Activated T-cell treated with anti-CD3 and anti-CD28 coated beads for 48 hours (primary cell): ENCODE measurements at regions not wholly inside any gene's neighbourhood (a gene's known extent, or its start where the extent isn't known, plus 50 kb on each side); places are given as distances from the start of the nearest gene placed in this dataset.

Experiments used
- DNase-seq: peaks from one replicate; pipeline ENCODE4 v3.0.0-alpha.2; 2020; ENCODE audit warnings: low read depth

DNA sequence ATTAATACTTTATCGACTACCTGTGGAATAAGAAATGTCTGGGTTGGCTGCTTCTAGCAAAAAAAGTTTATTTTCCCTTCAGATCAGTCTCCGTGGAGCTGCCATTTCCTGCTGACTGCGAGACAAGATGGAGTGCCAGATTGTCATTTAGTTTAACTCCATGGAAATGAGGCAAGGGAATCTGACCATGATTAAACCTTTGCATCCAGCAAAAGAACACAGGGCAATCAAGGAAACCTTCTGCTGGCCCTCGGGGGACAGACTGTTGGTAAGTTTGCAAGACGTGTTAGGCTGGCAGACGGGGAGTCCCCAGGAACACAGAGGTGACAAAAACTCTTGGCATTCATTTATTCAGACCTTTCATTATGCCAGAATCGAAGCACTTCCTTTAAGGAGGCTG, 52.2 kb upstream of the SPACA1 start:
- DNase-seq: no peak

DNA sequence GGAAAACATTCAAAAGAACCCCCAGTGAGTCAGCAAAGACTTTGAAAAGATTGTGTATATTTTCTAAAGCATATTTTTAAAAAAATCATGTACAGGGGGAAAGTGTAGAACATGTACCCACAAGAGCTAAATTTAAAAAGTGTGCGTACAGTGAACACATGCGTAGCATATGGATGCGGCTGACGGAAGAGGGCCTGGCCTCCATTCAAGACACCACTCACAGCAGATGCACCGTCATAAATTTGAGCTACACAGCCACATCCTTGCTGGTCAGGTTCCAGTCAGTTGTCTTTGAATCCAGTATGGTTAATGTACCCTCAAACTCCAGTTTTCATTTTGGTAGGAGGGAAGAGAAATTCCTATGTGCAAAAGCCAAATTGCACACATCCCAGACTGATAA, 54.3 kb upstream of the SPACA1 start:
- DNase-seq: no peak

DNA sequence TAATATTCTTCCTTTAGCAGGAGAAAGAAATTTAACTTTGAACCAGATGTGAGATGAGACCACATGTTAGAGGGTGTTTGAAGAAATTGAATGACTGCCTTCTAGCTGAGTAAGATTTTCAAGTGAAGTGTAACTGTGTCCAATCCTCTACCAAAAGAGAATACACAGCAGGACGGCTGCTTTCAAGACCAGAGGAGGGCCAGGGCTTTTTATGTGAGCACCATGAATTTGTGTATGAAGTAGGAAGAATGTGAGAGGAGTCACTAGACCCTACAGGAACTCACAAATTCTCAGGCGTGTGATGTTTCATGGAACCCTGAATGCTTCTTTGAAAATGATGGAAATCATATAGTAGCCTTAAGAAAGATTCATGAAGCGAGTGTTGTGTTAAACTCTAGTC, 56.8 kb upstream of the SPACA1 start:
- DNase-seq: no peak

DNA sequence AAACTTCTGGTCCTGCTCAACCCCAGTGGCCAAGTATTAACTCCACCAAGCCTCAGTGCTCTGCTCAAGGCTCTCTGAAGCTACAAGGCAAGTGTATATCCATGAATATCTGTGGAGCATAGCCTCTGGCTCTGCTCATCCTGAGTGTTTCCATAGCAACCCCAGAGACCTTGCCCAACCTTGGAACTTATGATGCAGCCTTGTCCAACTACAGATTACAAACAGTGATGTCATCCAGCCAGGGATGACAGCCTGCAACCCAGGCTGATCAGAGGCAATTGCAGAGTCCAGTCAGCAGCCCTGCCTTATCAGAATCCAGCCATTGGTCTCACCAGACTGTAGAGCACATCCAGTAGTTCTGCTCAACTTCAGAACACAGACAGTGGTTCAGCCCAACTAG, 65.5 kb upstream of the SPACA1 start:
- DNase-seq: no peak

DNA sequence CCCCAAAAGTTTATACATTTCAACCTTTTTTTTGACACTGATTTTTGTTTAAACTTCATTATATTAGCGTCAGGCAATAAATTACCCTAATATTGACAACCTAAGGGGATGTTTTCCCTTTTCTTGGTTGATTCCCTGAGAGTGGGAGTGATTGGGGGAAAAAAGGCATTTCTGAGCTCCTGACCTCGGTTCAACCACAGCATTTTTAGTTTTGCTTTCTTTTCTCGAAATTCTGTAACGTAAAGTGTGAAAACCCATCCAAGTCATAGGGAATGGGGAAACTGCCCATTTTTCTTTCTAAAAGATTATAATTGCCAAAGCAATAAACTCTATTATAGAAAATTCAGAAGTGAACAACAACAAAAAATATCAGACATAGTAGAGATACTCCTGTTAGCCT, 67.9 kb upstream of the SPACA1 start:
- no peak for DNase-seq

DNA sequence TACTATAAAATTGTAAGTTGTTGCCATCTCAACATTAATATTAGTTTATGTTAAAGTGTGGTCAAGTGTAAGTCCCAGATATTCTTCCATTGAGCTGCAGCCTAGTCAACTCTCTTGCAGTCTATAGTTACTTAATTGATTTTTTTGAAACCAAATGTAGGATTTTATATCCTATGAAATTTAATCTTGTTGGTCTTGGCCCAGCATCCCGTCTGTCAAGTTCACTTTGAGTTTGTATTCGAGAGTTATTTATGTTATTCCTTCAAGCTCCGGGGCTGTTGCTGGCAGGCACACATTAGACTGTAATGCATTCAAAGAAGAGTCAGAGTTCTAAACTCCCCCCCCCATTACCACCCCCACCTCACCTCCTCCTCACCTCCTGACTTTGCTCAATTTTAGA, 71.0 kb upstream of the SPACA1 start:
- no peak for DNase-seq

DNA sequence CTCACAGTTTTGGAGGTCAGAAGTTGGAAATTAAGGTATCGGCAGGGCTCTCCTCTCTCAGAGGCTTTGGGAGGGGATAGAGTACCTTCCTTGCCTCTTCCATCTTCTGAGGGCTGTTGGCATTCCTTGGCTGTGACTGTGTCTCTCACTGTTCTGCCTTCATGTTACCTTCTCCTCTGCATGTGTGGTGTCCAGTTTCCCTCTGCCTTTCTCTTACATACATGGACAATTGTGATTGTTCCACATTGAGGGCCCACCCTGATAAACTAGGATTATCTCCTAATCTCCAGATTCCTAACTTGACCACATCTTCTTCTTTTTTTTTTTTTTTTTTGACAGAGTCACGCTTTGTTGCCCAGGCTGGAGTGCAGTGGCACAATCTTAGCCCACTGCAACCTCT, 72.1 kb upstream of the SPACA1 start:
- DNase-seq: no peak

DNA sequence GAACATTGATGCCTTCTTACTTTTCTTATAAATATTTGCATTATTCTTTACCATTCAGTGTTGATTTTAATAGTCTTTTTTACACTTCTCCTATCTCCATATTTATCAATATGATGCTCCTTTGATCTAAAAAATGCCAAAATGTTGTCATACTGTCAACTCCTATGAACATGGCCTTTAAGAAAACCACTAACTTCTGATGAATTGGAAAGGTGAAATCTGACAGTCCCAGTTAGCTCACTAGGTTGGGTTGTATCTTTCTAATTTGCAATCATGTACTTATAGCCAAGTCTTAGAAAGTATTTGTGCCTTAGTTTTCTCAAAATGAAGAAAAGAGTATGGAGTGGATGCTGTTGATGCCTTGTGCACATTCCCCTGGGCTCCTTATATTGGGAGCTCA, 75.4 kb upstream of the SPACA1 start:
- DNase-seq: no peak

DNA sequence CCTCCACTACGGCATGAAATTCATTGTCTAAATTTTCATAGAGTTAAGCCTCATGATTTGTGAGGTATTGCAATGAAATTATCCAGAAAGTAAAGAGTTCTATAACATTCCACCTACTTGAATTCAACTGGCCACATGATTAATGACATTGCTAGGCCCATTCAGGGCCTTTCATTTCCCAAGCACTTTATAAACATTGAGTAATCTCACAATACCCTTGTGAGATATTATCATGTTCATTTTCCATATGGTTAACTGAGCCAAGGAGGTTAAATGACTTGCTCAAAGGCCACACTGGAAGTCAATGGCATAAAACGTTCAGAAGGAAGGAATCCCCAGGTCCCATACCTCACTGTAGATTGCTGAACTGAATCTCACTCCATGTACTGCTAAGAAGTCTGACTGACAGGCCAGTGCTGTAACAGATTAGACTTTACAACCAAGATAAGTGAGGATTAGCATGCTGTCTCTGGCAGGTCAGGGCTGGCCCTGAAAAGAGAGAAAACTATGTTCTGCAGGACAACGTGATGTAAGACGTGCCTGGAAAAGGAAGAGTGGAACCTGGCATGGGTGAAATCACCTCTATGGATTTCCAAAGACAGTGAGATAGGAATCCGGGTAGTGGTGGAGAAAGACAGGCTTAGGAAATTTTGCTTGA, 75.9 kb upstream of the SPACA1 start:
- DNase-seq: no peak

DNA sequence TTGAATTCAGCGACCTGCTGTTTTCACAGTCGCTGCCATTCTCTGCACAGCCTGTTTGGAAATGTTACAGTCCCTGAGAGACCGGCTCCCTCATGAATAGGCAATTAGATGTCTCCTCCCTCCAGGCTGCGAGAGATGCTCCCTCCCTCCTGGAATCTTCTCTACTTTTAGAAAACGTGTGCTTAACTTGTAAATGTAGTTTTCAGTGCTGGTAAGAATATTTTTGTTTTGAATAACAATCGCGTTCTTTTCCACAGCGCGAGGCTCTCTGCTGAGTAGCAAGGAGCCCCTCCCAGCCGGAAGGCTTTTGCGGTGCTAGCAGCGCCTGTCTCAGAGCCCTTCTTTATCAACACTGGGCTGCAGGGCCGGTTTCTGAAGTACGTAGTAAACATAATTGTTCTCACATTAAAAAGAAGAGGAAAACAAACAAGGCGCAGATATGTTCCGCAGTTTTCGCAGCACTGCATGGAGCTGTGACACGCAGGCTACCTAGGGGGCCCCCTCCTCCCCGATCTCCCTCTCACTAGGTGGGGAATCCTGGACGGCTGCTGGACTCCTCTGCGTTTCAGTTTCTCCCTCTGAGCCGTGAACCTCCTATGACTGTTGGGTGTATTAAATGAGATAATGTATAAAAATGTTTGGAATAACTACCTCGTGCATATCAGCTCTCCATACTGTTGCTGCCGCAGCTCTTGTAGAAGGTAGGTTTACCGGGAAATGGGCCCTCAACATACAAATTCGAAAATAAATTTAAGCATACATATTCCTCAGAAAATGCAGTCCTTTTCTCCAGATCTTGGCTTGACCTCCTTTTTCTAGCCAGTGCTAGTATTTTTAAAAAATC, 79.0 kb upstream of the SPACA1 start:
- DNase-seq: peak; percentile 1

DNA sequence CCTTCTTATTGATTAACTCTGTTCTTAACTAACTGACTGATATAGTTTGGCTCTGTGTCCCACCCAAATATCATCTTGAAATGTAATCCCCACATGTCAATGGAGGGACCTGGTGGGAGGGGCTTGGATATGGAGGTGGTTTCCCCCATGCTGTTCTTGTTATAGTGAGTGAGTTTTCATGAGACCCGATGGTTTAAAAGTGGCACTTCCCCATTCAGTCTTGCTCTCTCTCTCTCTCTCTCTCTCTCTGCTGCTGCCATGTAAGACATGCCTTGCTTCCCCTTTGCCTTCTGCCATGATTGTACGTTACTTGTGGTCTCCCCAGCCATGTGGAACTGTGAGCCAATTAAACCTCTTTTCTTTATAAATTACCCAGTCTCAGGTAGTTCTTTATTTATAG, 81.8 kb upstream of the SPACA1 start:
- no peak for DNase-seq

DNA sequence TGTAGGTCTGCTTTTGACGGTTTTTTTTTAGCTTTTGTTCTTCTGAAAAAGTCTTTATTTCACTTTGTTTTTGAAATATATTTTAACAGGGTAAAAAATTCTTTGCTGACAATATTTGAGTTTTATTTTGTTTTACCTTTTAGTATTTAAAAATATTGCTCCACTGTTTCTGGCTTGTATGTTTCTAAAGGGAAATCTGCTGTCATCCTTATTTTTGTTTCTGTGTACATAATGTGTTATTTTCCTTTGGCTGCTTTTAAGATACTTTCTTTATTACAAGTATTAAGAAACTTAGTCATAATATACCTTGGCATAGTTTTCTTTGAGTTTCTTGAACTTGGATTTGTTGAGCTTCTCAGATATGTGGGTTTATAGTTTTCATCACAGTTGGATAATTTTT, 88.6 kb upstream of the SPACA1 start:
- DNase-seq: no peak

DNA sequence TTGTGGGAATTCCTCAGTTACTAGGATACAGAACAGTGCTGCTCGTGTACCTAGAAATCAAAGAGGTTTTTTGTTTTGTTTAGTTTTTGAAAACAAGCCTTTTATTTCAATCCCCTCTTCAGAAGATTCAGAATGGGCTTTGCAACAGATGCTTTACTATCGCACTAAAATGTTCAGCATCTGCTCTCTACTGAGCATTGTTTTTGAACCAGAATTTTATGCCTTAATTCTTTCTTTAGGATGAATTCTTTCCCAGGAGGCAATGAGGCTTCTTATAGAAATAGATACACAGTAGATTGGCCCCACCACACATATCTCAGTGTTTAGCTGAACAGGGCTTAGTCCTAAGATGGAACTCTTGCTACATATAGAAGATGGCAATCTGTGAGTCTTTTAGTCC, 95.9 kb upstream of the SPACA1 start:
- no peak for DNase-seq

DNA sequence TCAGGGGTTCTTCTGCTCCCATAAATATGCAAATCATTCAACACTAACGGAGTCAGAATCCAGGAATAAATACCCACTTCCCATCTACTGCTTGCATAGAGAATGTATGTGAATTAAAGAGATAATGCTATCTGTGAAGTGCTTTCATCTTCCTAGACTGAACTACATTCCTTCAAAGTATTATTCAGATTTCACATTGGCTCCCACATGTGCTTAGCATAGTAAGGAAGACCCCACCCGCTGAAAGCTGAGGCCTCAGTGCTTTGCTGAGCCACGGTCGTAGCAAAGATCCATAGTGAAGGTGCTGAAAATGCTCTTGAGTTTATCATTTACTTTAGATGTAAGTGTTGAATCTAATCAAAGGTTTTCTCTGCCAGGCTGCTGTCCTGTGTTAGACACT, 97.0 kb upstream of the SPACA1 start:
- no peak for DNase-seq

DNA sequence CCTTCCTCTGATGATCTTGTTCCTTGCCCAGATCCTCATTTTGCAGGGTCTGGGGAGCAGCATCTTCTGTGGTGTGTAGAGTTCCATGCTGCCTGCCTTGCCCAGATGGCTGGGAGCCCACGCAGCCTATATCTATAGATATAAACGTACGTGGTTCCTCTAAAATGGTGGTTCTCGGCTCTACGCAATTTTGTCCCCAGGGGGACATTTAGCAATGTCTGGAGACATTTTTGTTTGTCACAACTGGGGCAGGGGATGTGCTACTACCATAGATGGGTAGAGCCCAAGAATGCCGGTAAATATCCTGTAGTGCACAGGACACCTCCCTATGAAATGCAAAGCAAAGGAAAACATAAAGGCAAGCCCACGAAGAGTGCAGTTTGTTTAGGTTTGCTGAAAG, 98.4 kb upstream of the SPACA1 start:
- no peak for DNase-seq

DNA sequence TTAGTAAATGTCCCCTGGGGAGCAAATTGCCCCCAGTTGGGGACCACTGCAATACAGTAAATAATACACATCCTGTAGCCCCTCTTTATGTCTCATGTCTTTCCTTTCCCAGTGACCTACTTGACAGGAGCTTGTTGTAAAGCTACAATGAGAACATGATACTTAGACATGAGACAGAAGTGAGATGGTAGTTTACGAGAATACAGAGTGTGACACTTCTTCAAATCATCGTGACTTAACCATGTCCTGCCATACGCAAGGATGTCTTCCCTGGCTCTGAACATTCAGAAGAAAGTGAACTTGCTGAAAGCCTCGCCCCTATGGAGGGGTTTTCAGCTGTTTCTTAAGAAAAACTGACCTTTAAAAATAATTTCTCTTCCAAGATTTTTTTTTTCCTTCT, 101.0 kb upstream of the SPACA1 start:
- DNase-seq: no peak

DNA sequence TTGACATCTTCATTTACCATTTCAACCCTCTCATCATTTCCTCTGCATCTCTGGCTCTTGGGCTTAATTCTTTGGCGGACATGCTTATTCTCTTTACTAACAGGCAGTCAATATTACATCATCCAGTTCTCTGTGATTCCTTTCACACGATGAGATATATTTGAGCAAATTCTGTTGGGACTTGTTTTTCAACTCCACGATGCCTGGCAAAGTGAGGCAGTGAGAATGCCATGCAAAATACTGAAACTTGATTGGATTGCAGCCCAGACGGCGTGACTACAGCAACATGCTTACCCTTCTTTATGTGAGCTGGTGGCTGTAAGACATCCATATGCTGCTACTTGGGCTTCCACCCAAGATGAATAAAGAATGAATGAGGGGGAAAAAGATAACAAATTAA, 101.7 kb upstream of the SPACA1 start:
- DNase-seq: no peak

DNA sequence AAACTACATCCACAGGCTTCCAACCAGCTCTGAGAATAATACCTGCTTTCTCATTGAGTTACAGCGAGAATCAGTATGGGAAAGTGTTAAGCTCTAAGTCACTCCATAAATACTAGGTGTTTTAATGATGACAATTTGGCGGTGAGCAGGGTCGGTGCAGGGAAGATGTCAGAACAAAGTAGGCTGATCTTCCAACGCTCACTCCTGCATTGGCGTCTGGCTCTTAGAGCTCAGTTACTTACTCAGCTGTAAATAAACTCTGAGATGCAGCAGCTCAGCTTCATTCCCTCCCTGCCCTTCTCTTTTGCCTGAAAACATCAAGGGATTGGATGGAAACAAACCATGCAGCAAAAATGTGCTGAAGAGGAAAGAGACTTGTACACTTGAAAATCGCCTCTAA, 102.5 kb upstream of the SPACA1 start:
- no peak for DNase-seq

DNA sequence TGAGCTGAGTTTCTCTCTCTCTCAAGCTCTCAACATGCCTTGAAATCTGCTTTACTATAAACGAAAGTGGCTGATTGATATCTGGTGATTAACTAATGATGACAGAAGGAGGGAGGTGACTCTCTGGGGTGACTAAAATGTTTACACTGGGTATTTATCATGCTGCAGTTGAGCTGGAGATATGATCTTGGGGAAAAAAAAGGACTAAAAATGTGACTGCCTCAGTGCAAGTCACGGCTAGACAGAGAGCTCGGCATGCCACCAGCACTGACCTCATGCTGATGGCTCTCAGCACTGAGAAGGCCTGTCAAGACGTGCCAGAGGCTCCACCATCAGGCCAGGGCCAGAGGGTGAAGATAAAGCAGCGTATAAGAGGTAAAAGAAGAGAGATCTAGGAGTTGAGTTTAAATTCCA, 103.1 kb upstream of the SPACA1 start:
- no peak for DNase-seq

DNA sequence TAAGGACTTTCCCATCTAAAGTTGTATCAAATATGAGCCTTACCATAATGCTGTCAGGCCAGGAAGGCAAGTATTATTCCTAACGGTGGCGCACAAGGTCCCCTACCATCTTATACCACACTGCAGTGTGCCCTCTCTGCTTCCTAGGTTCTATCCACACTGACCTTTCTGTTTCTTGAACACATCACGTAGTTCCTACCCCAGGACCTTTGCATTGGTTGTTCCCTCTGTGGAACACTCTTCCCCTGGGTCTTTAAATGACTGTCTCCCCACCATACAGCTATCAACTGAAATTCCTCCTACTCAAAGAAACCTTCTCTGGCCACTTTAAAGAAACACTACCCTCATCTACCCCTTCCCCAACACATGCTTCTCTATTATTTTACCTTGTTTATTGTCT, 104.5 kb upstream of the SPACA1 start:
- no peak for DNase-seq

DNA sequence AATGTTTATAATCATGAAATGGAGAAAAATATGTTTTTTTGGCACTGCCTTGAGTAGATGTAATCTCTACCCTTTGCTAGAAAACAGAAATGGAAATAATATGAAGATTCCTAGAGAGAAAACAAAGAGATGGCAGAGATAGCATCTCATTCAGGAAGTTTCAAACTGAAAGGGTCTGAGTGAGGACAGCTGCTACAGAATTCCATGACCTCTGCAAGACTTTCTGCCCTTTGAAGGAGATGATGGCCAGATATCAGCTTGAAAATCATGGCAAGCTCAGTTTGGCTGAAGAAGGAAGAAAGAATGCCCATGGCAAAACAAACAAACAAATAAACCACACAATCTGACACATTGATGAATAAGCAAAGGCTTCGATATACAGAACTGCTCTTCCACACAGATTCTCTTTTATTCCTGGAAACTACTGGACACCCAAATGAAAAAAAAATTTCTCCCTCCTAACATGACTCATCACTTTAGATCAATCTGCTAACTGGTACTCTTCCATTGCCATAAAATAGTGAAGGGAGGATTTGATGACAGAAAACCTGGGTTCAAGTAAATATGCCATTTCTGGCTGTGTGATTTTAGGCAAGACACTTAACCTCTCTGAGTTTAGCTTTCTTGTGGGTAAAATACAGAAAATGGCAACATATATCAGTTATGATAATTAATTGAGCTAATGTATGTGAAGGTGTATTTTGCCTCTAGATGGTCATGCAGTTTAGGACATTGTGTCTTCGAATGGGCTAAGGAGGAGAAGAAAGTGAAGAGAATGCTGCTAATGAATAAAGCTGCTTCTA, 105.9 kb upstream of the SPACA1 start:
- DNase-seq: no peak

DNA sequence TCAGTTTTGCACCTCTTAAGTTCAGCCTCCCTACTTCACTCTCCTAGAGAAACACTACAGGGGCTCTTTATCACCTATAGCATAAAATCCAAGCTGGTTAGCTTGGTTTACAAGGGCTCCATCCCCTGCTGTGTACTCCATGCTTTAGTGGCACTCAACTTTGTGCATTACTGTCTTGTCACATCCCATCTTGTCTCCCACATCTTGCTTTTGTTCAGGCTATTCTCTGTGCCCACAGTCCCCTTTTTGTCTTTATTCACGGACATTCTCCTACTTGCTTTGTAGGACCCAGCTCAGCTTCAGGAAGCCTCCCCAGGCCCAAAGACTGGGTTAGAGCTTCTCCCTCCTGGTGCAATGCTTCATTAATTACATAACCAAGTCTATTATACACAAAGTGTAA, 107.9 kb upstream of the SPACA1 start:
- DNase-seq: no peak

DNA sequence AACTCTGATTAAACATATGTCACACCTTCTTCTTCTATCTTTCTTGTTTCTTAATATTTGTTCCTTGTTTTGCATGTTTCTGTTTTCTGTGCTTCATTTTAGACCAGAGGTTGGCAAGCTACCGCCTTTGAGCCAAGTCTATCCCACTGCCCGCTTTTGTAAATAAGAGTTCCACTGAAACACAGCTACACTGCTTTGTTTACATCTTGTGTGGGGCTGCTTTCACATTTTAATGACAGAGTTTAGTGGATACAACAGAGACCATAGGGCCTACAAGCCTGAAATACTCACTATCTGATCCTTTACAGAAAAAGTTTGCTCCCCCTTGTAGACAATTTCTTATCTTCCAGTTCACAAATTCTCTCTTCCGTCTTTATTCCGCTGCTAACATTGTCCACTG, 109.4 kb upstream of the SPACA1 start:
- no peak for DNase-seq
